Muscle of arm (tissue), 1 donor: ENCODE measurements at regions not wholly inside any gene's neighbourhood (a gene's known extent, or its start where the extent isn't known, plus 50 kb on each side); places are given as distances from the start of the nearest gene placed in this dataset.

Experiments
- DNase-seq: peaks from one replicate; pipeline ENCODE4 v3.0.0-alpha.2; 2013

DNA sequence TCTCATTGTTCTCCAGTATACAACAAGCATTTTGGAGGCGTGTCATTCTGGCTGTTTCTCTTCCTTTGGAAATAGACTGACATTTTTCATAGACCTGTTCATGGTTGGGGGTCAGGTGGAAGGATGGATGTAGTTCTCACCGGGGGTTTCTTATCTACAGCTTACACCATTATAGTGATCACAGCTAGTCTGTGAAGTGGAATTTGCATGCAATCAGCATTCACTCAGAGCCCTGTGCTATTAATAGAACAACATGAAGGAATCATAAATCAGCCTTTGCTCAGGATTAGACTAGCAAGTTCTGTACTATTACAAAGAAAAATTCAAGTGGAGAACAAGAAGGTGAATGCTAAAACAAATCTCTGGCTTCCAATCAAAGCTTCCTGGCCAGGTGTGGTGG, 132.6 kb upstream of the PUDP start:
- no peak for DNase-seq

DNA sequence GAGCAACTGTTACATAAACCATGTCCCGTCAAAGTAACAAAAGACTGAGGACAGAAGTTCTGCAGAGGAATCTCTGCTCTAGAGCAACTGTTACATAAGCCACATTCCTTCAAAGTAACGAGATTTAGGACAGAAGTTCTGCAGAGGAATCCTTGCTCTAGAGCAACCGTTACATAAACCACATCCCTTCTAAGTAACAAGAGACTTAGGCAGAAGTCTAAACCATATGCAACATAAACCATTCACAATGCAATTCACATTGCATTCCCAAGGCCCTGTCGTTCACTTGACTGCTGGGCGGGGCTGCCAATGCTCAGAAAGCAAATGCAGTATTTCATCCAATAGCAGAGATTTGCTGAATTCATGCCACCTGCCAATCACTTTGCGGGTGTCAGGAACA, 124.4 kb upstream of the PUDP start:
- no peak for DNase-seq

DNA sequence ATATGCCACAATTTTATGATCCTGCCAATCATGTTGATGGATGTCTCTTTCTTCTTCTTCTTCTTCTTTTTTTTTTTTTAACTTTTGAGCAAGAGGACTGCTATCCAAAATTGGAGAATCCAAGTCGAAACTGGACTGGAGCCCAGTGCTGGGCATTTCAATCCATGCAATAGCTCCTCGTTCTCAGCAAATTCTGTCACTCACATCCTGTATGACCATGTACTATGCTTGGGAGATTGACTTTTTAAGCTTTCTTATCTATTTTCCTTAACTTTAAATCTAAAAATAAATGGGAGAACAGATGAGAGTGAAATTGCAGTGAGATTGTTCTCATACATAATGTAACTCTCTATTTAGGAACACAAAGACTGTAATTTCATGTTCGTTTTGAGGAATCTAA, 123.0 kb upstream of the PUDP start:
- no peak for DNase-seq

DNA sequence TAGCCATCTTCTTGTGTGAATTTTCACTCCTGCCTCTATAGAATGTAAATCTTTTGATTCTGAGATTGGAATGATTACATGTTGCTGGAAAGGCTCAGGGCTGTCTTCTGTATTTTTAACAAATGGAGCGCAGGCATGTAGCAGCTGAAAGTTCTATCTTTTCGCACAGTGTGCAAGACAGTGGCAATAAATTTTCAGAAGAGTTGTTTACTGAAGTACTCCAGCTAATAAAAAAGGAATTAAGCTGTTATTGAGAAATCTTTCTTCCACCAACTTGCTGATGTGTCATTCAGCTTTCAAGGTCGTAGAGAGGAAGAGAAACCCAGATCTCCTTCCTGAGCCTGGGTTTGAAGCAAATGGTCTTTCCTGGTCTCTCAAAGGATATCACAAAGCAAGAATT, 122.0 kb upstream of the PUDP start:
- DNase-seq: no peak

DNA sequence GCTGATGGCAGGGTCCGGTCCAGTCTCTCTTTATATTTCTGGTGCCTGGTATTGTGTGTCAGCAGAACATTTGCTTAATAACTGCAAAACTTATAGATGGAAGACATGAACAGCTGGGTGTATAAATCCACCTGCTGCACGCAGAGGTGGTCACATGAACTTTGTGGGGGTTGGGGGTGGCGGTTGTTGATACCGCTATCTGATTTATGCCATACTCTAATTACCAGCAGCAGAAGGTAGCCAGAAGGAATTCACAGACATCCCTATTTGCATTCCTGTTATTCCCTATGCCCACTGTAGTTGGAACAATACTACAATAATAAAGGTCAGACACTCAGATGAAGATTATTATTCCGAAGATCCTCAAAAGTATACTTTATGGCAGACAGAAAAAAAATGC, 121.6 kb upstream of the PUDP start:
- no peak for DNase-seq

DNA sequence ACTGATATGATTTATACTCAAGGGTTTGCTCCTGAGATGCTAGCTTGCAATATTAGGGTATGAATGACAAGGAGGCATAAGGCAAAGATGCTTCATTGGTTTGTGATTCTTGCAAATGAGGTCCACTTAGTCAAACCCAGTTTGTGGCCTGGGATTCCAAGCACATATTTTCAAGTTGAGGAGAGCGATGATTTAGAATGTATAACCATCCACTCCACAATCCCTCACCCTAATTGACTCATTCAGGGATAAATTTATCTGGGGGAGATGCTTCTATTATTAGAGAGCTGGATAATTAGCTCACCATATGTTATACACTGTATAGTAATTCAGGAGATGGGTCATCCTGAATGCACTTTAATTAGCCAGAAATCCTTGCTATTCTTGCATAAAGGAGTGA, 118.3 kb upstream of the PUDP start:
- no peak for DNase-seq

DNA sequence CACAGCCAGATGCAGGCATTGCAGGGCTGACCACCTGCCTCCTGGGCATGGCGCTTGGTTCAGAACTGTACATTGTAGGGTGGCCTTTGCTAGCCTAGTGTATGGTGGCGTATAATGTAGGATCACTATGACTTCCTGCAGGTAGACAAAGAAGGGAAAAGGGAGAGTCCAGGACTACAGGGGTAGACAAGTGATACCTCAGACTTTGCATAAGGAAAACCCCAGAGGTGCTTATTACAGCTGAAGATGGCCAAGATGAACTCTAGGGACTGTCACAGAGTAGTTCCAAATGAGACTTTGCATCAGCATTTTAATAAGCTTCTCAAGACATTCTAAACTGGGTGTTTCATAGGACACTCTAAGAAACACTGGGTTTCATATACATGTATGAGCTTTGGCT, 116.4 kb upstream of the PUDP start:
- no peak for DNase-seq

DNA sequence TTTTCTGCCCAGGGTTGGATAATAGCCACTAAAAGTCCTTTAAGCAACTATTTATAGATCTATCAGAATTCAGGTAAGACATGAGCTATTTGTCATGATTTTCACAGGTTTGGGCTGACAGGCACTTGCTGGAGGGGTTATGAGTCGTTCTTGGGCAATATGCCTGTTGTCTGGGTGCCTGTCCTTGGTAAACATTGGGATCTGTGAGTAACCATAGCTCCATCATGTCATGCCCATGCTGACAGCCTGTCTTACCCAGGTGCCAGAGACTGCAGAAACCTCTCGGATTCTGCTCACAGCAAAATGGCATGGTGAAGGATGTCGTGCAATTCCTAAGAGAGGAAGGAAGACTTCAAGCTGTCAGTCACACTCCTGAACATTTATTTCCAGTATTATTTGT, 116.0 kb upstream of the PUDP start:
- no peak for DNase-seq

DNA sequence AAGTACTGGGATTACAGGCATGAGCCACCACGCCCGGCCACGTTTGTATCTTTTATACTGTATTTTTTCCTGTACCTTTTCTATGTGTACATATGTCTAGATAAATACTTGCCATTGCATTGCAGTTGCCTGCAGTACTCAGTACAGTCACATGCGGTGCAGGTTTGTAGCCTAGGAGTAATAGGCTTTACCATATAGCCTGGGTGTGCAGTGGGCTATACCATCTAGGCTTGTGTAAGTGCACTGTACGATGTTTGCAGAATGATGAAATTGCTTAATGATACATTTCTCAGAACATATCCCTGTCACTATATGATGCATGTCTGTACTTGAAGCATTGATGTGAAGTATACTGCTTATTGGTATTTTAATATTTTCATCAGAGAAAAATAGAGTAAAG, 115.4 kb upstream of the PUDP start:
- no peak for DNase-seq

DNA sequence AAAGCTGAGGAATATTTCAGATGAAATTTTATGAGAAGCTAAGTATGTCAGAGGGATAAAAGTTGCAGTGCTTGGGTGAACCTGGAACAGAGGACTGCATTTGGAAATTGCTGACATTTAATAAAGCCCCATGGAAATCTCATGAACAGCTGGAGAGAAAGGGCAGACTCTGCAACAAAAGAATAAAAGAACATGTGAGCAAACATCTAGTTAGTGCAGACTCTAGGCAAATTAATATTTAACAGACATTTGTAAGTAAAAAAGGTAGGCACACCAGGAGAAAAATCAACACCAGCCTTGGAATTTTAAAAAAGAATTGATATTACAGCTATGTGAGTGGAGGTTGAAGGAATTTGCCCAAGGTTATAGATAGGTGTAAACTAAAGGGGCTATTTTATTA, 114.6 kb upstream of the PUDP start:
- DNase-seq: no peak

DNA sequence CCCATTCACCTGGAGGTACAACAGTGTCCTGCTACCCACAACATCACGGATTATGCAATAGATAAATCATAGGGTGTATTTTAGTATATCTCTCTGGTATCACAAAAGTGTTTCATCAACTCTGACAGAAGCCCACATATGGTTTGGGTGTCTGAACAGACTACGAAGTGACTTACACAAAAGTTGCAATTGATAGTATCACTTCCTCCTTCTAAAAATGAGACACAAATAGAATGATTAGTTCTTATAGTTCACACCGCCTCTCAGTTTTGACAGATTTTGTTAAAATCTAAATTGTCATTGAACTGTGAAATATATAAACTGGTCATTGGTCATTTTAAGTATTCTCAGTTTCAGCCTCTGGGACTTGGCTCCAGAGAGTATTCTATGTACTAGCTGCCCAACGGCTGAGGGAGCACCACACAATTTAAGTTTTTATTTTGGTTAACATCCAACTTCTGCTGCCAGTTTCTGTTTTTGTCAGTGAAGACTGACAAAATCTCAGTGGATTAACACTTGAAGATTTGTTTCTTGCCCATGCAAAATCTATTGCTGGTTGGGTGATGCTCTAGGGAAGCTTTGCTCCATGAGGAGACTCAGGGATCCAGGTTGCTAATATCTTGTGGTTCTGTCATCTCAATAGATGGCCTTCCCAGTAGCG, 113.8 kb upstream of the PUDP start:
- no peak for DNase-seq

DNA sequence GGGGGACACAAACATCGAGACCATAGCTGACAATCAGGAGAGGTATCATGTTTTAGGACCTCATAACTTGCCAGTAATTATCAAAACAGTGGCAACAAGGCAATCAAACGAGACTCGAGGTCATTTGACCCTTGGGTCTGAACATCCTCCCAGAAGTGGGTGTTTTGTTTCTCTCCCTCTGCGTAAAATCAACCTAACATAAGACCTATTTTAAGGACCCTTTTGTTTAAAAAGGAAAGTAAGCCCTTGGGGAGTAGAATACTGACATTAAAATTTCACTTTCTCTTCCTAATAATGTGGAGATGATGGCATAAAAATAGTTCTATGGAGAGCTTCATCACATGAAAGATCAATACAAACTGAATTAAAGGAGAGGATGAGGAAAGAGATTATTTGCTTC, 106.2 kb upstream of the PUDP start:
- DNase-seq: no peak

DNA sequence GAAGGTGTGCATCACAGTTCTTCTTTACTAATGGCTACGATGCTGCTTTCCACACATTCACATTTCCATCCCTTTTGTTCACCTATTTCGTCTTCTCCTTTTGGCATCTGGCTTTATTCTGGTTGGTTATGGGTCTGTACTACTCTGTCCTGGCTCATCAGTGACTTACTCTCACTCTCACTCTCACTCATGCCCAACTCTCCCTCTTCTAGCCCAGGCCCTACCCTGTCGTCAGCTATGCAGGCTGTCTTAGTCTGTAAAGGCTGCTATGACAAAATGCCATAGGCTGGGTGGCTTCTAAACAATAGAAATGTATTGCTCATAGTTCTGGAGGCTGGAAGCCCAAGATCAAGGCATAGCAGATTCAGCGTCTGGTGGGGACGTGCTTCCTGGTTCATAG, 105.6 kb upstream of the PUDP start:
- DNase-seq: no peak

DNA sequence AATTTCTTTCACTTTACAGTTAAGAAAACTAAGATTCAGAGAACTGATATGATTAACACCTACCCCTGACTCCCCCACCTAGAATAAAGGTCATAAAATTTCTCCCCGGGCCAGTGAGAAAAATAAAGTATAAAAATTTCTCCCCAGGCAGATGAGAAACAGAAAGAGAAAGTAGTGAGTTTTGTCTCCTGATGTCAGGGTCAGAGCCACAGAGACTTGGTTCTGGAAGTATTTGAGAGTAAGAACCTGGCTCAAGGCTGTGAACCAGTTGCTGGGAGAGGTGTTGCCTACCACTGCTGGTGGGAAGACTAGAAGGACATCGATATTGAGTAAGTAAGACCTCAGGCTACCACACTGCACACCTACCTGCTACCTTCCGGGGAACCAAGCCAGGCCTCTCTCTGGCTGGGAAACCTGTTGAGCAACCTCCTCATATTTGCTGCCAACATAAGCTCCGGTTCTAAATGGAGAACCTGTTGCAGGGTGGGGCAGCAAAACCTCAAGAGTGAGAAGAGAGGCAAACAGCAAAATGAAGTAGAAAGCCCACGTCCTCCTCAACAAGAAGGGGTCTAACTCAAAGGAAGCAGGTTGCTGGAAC, 104.2 kb upstream of the PUDP start:
- no peak for DNase-seq

DNA sequence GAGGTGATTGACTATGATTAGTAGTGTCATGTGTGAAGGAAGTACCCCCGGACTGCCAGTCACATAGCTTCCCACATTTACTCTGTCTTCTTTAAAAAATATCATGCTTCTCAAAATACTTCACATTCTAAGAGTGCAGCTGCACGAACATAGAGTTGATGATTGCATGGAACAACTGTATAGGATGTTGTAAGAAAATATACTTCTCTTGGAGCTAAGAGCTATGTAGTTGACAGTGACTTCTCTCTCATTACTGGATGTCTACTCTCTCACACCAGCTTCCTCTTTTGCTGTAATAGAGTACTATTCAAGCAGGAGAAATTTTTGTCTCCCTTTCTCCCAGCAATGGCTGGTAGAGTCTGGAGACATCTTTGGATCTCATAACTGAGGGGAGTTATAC, 99.4 kb upstream of the PUDP start:
- DNase-seq: no peak

DNA sequence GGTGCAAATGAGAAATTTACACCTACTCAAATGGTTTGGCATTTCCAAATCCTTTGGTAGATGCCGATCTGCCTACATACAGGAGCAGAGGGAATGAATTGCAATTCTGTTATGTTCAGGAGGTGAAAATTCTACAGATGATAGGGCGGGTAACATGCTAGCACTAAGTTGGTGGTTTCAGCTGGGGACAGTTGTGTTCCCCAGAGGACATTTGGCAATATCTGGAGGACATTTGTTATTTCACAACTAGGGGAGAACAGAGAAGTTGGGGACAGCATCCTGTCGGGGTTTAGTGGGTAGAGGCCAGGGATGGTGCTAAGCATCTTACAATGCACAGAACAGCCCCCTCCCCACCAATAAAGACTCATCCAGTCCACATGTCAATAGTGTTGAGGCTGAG, 96.5 kb upstream of the PUDP start:
- no peak for DNase-seq

DNA sequence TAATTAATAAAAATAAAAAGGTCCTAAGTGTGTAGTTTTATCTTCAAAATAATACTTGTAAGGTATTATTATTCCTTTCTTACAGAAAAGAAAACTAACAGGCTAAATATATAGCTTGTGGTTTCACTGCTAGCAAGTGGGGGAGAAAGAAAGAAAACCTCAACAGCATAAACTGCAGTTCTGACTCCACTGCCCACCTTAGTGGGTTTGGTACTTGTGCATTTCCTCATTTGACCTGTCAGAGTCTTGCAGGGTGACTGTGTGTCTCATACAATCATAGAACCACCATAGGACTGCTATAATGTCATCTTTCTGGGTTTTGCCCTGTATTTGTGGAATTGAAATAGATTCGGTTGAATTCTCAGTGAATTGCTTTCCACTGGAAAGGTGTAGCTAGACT, 94.7 kb upstream of the PUDP start:
- no peak for DNase-seq

DNA sequence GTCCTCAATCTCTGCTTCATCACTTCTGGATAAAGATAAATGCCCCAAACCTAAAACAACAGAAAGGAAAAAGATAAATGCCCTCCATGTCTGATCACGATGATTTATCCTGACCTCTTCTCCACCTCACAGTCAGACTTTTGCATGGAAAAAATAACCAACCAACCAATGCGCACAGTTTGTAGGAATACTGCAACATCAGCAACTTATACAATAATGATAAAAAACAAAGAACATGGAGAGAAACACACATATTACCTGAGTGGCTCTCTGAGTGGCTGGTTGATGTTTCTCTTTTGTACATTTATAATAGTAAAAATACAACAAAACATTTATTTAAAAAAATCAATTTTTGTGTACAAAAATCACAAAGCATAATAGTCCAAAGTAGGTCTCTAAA, 93.0 kb upstream of the PUDP start:
- no peak for DNase-seq

DNA sequence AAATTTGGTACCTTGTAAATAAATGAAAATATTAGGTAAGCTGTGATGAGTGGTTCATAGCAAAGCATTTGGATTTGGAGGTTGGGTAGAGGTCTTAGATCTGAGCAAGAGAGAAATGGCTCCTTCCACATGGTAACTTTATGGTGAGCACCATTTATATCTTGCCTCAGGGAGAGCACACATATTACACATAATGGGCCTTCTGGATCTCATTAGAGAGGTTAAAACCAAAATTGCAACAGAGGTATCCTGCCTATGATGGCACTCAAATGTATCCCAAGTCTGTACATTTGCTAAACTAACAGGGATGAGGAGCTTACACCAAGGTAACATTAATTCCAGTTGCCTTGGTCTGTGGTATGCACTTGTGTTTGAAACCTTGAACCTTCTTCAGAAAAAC, 87.1 kb upstream of the PUDP start:
- DNase-seq: no peak

DNA sequence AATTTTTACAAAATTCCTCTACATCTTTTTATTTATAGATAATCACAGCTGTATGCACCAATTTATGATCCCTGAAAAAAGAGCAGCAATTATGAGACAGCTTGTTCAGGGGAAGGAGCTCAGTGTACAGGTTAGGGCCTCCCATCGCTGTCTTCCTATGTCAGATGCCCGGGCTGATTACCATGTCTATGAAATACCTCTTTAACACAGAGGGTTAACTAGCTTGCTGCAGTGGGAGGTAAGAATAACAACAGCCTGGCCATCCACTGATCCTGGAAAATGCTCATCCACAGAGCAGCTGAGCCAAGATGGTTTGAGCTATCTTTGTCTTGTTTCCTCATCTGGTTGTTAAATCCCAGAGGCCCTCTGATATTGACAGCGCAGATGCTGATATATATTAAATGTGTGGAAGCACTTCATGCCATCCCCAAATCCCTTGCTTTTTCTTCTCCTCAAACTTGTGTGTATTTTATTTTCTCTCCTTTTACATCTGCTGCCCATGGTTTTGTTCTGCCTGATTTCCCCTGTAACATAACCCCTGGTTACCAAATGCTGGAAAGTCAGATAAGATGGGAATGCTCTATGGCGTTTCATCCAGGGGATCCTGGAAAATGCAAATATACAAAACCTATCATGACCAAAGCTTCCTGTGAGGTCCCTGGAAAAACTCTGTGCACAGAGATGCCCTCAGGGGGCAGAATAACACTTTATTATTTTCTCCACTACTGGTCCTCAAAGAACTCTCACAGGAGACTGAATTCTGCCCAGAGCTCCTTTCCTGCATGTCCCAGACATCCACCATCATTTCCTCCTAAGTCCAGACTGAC, 85.8 kb upstream of the PUDP start:
- no peak for DNase-seq

DNA sequence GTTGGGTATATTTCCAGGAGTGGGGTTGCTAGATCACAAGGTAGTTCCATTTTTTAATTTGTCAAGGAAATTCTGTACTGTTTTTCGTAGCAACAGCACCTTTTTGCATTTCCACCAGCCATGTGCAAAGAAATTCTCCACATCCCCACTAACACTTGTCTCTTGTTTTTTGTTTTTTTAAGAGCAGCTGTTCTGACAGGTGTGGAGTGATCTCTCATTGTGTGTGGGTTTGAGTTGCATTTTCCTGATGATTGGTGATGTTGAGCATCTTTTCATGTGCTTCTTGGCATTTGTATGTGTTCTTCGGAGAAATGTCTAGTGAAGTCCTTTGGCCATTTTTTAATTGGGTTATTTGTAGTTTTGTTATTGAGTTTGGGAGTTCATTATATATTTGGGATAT, 80.3 kb upstream of the PUDP start:
- no peak for DNase-seq

DNA sequence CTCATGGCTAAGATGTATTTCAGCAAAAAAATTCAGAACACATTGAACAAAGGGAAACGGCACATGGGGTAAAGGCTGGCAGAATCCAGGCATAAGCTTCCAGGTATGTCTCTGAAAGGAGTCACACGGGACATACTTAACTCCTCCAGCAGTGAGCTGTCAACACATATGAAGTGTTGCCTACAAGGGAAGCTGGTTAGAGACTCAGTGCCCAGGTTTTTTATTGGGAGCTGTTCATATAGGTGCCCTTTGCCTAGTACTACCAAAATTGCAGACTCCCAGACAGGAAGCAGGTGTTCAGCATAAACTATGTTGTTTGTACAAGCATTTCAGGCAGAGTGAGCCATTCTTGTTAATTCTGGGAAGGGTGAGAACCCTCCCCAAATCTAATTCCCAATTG, 77.4 kb upstream of the PUDP start:
- no peak for DNase-seq

DNA sequence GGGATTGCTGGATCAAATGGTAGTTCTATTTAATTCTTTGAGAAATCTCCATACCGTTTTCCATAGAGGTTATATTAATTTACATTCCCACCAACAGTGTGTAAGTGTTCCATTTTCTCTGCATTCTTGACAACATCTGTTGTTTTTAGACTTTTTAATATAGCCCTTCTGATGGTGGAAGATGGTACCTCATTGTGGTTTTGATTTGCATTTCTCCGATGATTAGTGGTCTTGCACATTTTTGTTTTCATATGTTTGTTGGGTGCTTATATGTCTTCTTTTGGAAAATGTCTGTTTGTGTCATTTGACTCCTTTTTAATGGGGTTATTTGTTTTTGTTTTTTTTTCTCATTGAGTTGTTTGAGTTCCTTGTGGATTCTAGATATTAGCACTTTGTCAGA, 75.3 kb upstream of the PUDP start:
- DNase-seq: no peak

DNA sequence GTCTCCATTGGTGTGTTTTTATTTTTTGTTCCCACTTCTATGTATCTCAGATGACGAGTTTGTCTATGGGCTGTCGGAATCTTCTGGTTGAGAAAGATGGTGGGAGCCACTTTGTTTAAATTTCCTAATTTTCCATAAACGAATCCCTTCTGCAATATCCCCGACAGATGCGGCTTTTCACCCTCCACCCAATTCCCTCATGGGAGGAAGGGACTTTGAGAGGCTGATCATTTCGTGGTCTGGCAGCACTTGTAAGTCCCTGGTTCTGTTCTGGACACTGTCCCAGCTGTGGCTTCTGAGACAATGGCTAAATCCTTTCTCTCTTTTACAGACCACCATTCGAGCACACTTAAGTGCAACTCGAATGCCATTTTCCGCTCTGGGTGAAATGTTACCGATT, 72.2 kb upstream of the PUDP start:
- no peak for DNase-seq
